Thyroid gland (tissue), 4 donors: ENCODE measurements at regions not wholly inside any gene's neighbourhood (a gene's known extent, or its start where the extent isn't known, plus 50 kb on each side); places are given as distances from the start of the nearest gene placed in this dataset.

Source experiments
- CTCF ChIP-seq, 6 experiments: fragments of 200-600 bp in 3 of 6; fragments of 450-650 bp in 3 of 6; sonication (generic) in 3 of 6; IDR thresholded peaks; one replicate each; pipeline ENCODE4 v1.5.1; 2016 to 2019; ENCODE audit warnings: antibody characterized with exemption in 6 of 6, mild to moderate bottlenecking in 2 of 6, inconsistent platforms in 1 of 6, moderate library complexity in 1 of 6
- POLR2A ChIP-seq, 2 donors: fragments of 450-650 bp; IDR thresholded peaks; one replicate each; pipeline ENCODE4 v1.6.1; 2017; ENCODE audit warnings: antibody characterized with exemption in 2 of 2, mild to moderate bottlenecking in 2 of 2, moderate library complexity in 1 of 2

- no peak for TF ChIP-seq CTCF (IDR thresholded peaks at IDR 0.05)
- no peak for TF ChIP-seq POLR2A (IDR thresholded peaks at IDR 0.05)
Observed at GRCh38 chr20:51138576-51138975, 115.7 kb upstream of the KCNG1 start.
